ENCODE measurements at regions not wholly inside any gene's neighbourhood (a gene's known extent, or its start where the extent isn't known, plus 50 kb on each side); places are given as distances from the start of the nearest gene placed in this dataset.

- Histone ChIP-seq H2AFZ (ENCODE audit: low read length, unreplicated experiment) (no peak overlapping the region), H3K4me3 (ENCODE audit: low read depth, low read length) (no peak overlapping the region), H3K27ac (ENCODE audit: low read depth, low read length) (peak overlapping the region; percentile 12; the same call in 1 of the 2 replicates), H3K36me3 (ENCODE audit: insufficient read depth, low read length) (no peaks in the 10 kb centered on the region), H3K79me2 (ENCODE audit: control insufficient read depth, insufficient read depth, low read length, unreplicated experiment) (no peaks in the 10 kb centered on the region), H3K4me1 (ENCODE audit: control insufficient read depth, insufficient read depth, low read length, unreplicated experiment) (peaks cover 28% of the 10 kb centered on the region), H3K27me3 (ENCODE audit: insufficient read depth, low read length) (no peaks in the 10 kb centered on the region)
These were observed 75.5 kb upstream of the CPM start for GRCh38 chr12:69008520-69008919.

GRCh38 chr12:69014047-69014446 lies 81.1 kb upstream of the CPM start:
- H3K36me3 ChIP-seq (ENCODE audit: insufficient read depth, low read length): no peaks in the 10 kb centered on the region
- no peaks in the 10 kb centered on the region for H3K27me3 ChIP-seq (ENCODE audit: insufficient read depth, low read length)
- no peak overlapping the region for H3K4me3 ChIP-seq (ENCODE audit: low read depth, low read length)
- no peak overlapping the region for H3K27ac ChIP-seq (ENCODE audit: low read depth, low read length)
- H3K4me1 ChIP-seq (ENCODE audit: control insufficient read depth, insufficient read depth, low read length, unreplicated experiment): peaks cover 2% of the 10 kb centered on the region
- H2AFZ ChIP-seq (ENCODE audit: low read length, unreplicated experiment): no peak overlapping the region
- no peaks in the 10 kb centered on the region for H3K79me2 ChIP-seq (ENCODE audit: control insufficient read depth, insufficient read depth, low read length, unreplicated experiment)

GRCh38 chr12:69015017-69015416 lies 82.0 kb upstream of the CPM start:
- H3K27ac ChIP-seq (ENCODE audit: low read depth, low read length): no peak overlapping the region
- H3K79me2 ChIP-seq (ENCODE audit: control insufficient read depth, insufficient read depth, low read length, unreplicated experiment): no peaks in the 10 kb centered on the region
- H3K4me1 ChIP-seq (ENCODE audit: control insufficient read depth, insufficient read depth, low read length, unreplicated experiment): no peaks in the 10 kb centered on the region
- no peak overlapping the region for H3K4me3 ChIP-seq (ENCODE audit: low read depth, low read length)
- no peaks in the 10 kb centered on the region for H3K36me3 ChIP-seq (ENCODE audit: insufficient read depth, low read length)
- no peaks in the 10 kb centered on the region for H3K27me3 ChIP-seq (ENCODE audit: insufficient read depth, low read length)
- no peak overlapping the region for H2AFZ ChIP-seq (ENCODE audit: low read length, unreplicated experiment)

- no peak overlapping the region for H3K4me3 ChIP-seq (ENCODE audit: low read depth, low read length)
- H3K4me1 ChIP-seq (ENCODE audit: control insufficient read depth, insufficient read depth, low read length, unreplicated experiment): no peaks in the 10 kb centered on the region
- H3K27me3 ChIP-seq (ENCODE audit: insufficient read depth, low read length): no peaks in the 10 kb centered on the region
- H3K27ac ChIP-seq (ENCODE audit: low read depth, low read length): no peak overlapping the region
- H2AFZ ChIP-seq (ENCODE audit: low read length, unreplicated experiment): no peak overlapping the region
- no peaks in the 10 kb centered on the region for H3K79me2 ChIP-seq (ENCODE audit: control insufficient read depth, insufficient read depth, low read length, unreplicated experiment)
- no peaks in the 10 kb centered on the region for H3K36me3 ChIP-seq (ENCODE audit: insufficient read depth, low read length)
These were observed 82.9 kb upstream of the CPM start for GRCh38 chr12:69015831-69016230.

- no peak overlapping the region for H3K4me3 ChIP-seq (ENCODE audit: low read depth, low read length)
- H3K79me2 ChIP-seq (ENCODE audit: control insufficient read depth, insufficient read depth, low read length, unreplicated experiment): no peaks in the 10 kb centered on the region
- H3K27me3 ChIP-seq (ENCODE audit: insufficient read depth, low read length): no peaks in the 10 kb centered on the region
These were observed 86.1 kb upstream of the CPM start for GRCh38 chr12:69019082-69019481.

GRCh38 chr12:69019910-69020309 lies 86.9 kb upstream of the CPM start:
- Histone ChIP-seq H3K4me1 (ENCODE audit: control insufficient read depth, insufficient read depth, low read length, unreplicated experiment) (no peaks in the 10 kb centered on the region), H3K27ac (ENCODE audit: low read depth, low read length) (no peak overlapping the region), H2AFZ (ENCODE audit: low read length, unreplicated experiment) (no peak overlapping the region), H3K36me3 (ENCODE audit: insufficient read depth, low read length) (no peaks in the 10 kb centered on the region), H3K79me2 (ENCODE audit: control insufficient read depth, insufficient read depth, low read length, unreplicated experiment) (no peaks in the 10 kb centered on the region), H3K4me3 (ENCODE audit: low read depth, low read length) (no peak overlapping the region), H3K27me3 (ENCODE audit: insufficient read depth, low read length) (no peaks in the 10 kb centered on the region)

More at GRCh38 chr12:69019082-69019481, 86.1 kb upstream of the CPM start:
- H3K4me1 ChIP-seq (ENCODE audit: control insufficient read depth, insufficient read depth, low read length, unreplicated experiment): no peaks in the 10 kb centered on the region
- no peak overlapping the region for H2AFZ ChIP-seq (ENCODE audit: low read length, unreplicated experiment)
- H3K27ac ChIP-seq (ENCODE audit: low read depth, low read length): no peak overlapping the region
- no peaks in the 10 kb centered on the region for H3K36me3 ChIP-seq (ENCODE audit: insufficient read depth, low read length)

- H3K4me1 ChIP-seq (ENCODE audit: control insufficient read depth, insufficient read depth, low read length, unreplicated experiment): peaks cover 3% of the 10 kb centered on the region
- no peak overlapping the region for H3K4me3 ChIP-seq (ENCODE audit: low read depth, low read length)
- no peak overlapping the region for H2AFZ ChIP-seq (ENCODE audit: low read length, unreplicated experiment)
- no peaks in the 10 kb centered on the region for H3K27me3 ChIP-seq (ENCODE audit: insufficient read depth, low read length)
- H3K79me2 ChIP-seq (ENCODE audit: control insufficient read depth, insufficient read depth, low read length, unreplicated experiment): no peaks in the 10 kb centered on the region
- no peak overlapping the region for H3K27ac ChIP-seq (ENCODE audit: low read depth, low read length)
- no peaks in the 10 kb centered on the region for H3K36me3 ChIP-seq (ENCODE audit: insufficient read depth, low read length)
These were observed 89.7 kb upstream of the CPM start for GRCh38 chr12:69022674-69023073.

- H3K4me3 ChIP-seq (ENCODE audit: low read depth, low read length): no peak overlapping the region
- no peak overlapping the region for H2AFZ ChIP-seq (ENCODE audit: low read length, unreplicated experiment)
- no peaks in the 10 kb centered on the region for H3K27me3 ChIP-seq (ENCODE audit: insufficient read depth, low read length)
- H3K27ac ChIP-seq (ENCODE audit: low read depth, low read length): no peak overlapping the region
- no peaks in the 10 kb centered on the region for H3K79me2 ChIP-seq (ENCODE audit: control insufficient read depth, insufficient read depth, low read length, unreplicated experiment)
- peaks cover 7% of the 10 kb centered on the region for H3K4me1 ChIP-seq (ENCODE audit: control insufficient read depth, insufficient read depth, low read length, unreplicated experiment)
- H3K36me3 ChIP-seq (ENCODE audit: insufficient read depth, low read length): no peaks in the 10 kb centered on the region
These were observed 90.9 kb upstream of the CPM start for GRCh38 chr12:69023840-69024239.

GRCh38 chr12:69024413-69024812 lies 91.4 kb upstream of the CPM start:
- Histone ChIP-seq H3K79me2 (ENCODE audit: control insufficient read depth, insufficient read depth, low read length, unreplicated experiment) (no peaks in the 10 kb centered on the region), H3K36me3 (ENCODE audit: insufficient read depth, low read length) (no peaks in the 10 kb centered on the region), H2AFZ (ENCODE audit: low read length, unreplicated experiment) (no peak overlapping the region), H3K4me1 (ENCODE audit: control insufficient read depth, insufficient read depth, low read length, unreplicated experiment) (peaks cover 13% of the 10 kb centered on the region), H3K27ac (ENCODE audit: low read depth, low read length) (no peak overlapping the region), H3K4me3 (ENCODE audit: low read depth, low read length) (no peak overlapping the region), H3K27me3 (ENCODE audit: insufficient read depth, low read length) (no peaks in the 10 kb centered on the region)

GRCh38 chr12:69024907-69025306 lies 91.9 kb upstream of the CPM start:
- Histone ChIP-seq H3K27me3 (ENCODE audit: insufficient read depth, low read length) (no peaks in the 10 kb centered on the region), H2AFZ (ENCODE audit: low read length, unreplicated experiment) (no peak overlapping the region), H3K4me3 (ENCODE audit: low read depth, low read length) (no peak overlapping the region), H3K4me1 (ENCODE audit: control insufficient read depth, insufficient read depth, low read length, unreplicated experiment) (peaks cover 14% of the 10 kb centered on the region), H3K36me3 (ENCODE audit: insufficient read depth, low read length) (no peaks in the 10 kb centered on the region), H3K27ac (ENCODE audit: low read depth, low read length) (no peak overlapping the region), H3K79me2 (ENCODE audit: control insufficient read depth, insufficient read depth, low read length, unreplicated experiment) (no peaks in the 10 kb centered on the region)

- no peak overlapping the region for H3K27ac ChIP-seq (ENCODE audit: low read depth, low read length)
- H3K4me1 ChIP-seq (ENCODE audit: control insufficient read depth, insufficient read depth, low read length, unreplicated experiment): peaks cover 14% of the 10 kb centered on the region
- no peaks in the 10 kb centered on the region for H3K27me3 ChIP-seq (ENCODE audit: insufficient read depth, low read length)
These were observed 93.4 kb upstream of the CPM start for GRCh38 chr12:69026336-69026735.

More at GRCh38 chr12:69026336-69026735, 93.4 kb upstream of the CPM start:
- no peak overlapping the region for H2AFZ ChIP-seq (ENCODE audit: low read length, unreplicated experiment)
- no peaks in the 10 kb centered on the region for H3K36me3 ChIP-seq (ENCODE audit: insufficient read depth, low read length)
- H3K4me3 ChIP-seq (ENCODE audit: low read depth, low read length): no peak overlapping the region
- no peaks in the 10 kb centered on the region for H3K79me2 ChIP-seq (ENCODE audit: control insufficient read depth, insufficient read depth, low read length, unreplicated experiment)
